ENCODE measurements at regions not wholly inside any gene's neighbourhood (a gene's known extent, or its start where the extent isn't known, plus 50 kb on each side); places are given as distances from the start of the nearest gene placed in this dataset.

DNA sequence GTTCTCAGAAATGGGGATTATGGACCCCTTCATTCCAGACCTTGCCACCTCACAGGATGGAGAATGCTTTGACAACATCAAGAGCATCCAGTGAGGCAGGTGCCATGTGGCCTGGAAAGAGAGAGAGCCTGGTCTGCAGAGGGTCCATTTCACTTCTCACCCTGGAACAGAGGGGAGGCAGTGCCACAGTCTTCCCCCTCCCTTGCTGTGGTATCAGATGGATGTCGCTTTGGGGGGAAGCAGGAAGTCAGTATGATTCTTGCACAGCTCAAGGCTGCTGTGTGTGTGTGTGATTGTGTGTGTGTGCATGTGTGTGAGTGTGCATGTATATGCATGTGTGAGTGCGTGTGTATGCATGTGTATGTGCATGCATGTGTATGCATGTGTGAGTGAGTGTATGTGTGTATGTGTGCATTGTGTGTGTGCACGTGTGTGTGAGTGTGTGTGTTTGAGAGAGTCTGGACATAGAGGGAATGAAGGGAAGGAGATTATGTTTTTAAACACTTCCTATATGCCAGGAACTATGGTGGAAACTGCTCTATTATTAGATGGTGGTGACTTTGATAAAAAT is 328.6 kb upstream of the CLNK start:
- Mint-ChIP-seq H3K27me3 (peaks cover 5% of the 10 kb centered on the region), H3K4me3 (ENCODE audit: low read depth) (no peak overlapping the region), H3K36me3 (ENCODE audit: insufficient read depth) (no peaks in the 10 kb centered on the region), H3K4me1 (ENCODE audit: low read depth) (peaks cover 2% of the 10 kb centered on the region), H3K9me3 (ENCODE audit: low read depth) (peaks cover 2% of the 10 kb centered on the region), H3K27ac (no peak overlapping the region)
- DNase-seq (ENCODE audit: low spot score, unreplicated experiment) = no peak
- TF ChIP-seq, protein P1, sequence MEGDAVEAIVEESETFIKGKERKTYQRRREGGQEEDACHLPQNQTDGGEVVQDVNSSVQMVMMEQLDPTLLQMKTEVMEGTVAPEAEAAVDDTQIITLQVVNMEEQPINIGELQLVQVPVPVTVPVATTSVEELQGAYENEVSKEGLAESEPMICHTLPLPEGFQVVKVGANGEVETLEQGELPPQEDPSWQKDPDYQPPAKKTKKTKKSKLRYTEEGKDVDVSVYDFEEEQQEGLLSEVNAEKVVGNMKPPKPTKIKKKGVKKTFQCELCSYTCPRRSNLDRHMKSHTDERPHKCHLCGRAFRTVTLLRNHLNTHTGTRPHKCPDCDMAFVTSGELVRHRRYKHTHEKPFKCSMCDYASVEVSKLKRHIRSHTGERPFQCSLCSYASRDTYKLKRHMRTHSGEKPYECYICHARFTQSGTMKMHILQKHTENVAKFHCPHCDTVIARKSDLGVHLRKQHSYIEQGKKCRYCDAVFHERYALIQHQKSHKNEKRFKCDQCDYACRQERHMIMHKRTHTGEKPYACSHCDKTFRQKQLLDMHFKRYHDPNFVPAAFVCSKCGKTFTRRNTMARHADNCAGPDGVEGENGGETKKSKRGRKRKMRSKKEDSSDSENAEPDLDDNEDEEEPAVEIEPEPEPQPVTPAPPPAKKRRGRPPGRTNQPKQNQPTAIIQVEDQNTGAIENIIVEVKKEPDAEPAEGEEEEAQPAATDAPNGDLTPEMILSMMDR (IDR thresholded peaks at IDR 0.05; ENCODE audit: unreplicated experiment) = no peak

DNA sequence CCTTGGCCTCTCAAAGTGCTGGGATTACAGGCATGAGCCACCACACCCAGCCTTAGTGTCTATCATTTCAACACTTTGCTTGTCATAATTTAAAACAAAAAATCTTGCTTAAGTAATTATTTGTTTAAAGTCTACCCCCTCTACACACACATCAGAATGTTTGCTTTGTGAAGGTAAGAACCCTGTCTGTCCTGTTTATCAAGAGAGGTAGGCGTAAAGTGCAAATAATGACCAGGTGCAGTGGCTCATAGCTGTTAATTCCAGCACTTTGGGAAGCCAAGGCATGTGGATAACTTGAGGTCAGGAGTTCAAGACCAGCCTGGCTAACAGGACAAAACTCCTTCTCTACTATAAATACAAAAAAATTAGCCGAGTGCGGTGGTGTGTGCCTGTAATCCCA is 326.7 kb upstream of the CLNK start:
- H3K27ac Mint-ChIP-seq = no peak overlapping the region
- H3K36me3 Mint-ChIP-seq (ENCODE audit: insufficient read depth) = no peaks in the 10 kb centered on the region
- TF ChIP-seq, protein P1 (IDR thresholded peaks at IDR 0.05; ENCODE audit: unreplicated experiment) = no peak
- H3K4me3 Mint-ChIP-seq (ENCODE audit: low read depth) = no peak overlapping the region
- peaks cover 5% of the 10 kb centered on the region for H3K9me3 Mint-ChIP-seq (ENCODE audit: low read depth)
- no peak for DNase-seq (ENCODE audit: low spot score, unreplicated experiment)
- H3K27me3 Mint-ChIP-seq = peaks cover 5% of the 10 kb centered on the region
- H3K4me1 Mint-ChIP-seq (ENCODE audit: low read depth) = peaks cover 2% of the 10 kb centered on the region

DNA sequence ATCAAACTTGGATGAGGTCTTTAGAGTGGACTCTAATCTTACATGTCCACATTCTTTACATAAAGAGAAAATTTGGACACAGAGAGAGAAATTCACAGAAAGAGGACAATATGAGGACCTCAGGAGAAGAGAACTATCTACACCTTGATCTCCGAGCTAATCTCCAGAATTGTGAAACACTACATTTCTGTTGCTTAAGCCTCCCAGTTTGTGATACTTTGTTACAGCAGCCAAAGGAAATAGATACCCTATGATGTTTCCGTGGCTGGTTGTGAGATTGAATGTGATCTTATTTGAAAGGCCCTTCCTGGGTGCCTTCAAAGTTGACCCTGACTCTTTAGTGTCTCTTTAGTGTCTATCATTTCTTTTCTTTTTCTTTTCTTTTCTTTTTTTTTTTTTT is 326.1 kb upstream of the CLNK start:
- no peaks in the 10 kb centered on the region for H3K36me3 Mint-ChIP-seq (ENCODE audit: insufficient read depth)
- peaks cover 2% of the 10 kb centered on the region for H3K4me1 Mint-ChIP-seq (ENCODE audit: low read depth)
- H3K27me3 Mint-ChIP-seq = peaks cover 5% of the 10 kb centered on the region
- peaks cover 5% of the 10 kb centered on the region for H3K9me3 Mint-ChIP-seq (ENCODE audit: low read depth)
- no peak overlapping the region for H3K27ac Mint-ChIP-seq
- DNase-seq (ENCODE audit: low spot score, unreplicated experiment) = no peak
- no peak overlapping the region for H3K4me3 Mint-ChIP-seq (ENCODE audit: low read depth)
- TF ChIP-seq, protein P1 (IDR thresholded peaks at IDR 0.05; ENCODE audit: unreplicated experiment) = no peak

DNA sequence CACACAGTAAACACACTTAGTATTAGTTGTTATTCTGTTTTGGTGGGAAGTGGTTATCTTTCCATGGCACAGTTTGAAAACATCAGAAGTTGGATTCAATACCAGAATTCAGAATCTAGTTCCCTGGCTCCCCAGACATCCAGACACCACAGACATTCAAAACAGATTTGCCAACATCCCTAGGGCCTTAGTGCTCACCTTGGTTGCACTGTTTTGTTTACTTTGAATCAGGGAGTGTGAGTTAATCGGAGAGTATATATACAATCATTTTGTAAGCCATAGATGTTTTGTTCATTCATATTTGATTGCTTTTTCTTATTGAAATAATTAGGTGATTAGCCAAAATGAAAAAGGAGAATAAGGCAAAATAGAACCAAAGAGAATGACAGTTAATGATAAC is 324.7 kb upstream of the CLNK start:
- peaks cover 2% of the 10 kb centered on the region for H3K4me1 Mint-ChIP-seq (ENCODE audit: low read depth)
- no peak for DNase-seq (ENCODE audit: low spot score, unreplicated experiment)
- no peaks in the 10 kb centered on the region for H3K36me3 Mint-ChIP-seq (ENCODE audit: insufficient read depth)
- peaks cover 9% of the 10 kb centered on the region for H3K27me3 Mint-ChIP-seq
- peaks cover 5% of the 10 kb centered on the region for H3K9me3 Mint-ChIP-seq (ENCODE audit: low read depth)
- H3K4me3 Mint-ChIP-seq (ENCODE audit: low read depth) = no peak overlapping the region
- H3K27ac Mint-ChIP-seq = no peak overlapping the region
- TF ChIP-seq, protein P1 (IDR thresholded peaks at IDR 0.05; ENCODE audit: unreplicated experiment) = no peak

DNA sequence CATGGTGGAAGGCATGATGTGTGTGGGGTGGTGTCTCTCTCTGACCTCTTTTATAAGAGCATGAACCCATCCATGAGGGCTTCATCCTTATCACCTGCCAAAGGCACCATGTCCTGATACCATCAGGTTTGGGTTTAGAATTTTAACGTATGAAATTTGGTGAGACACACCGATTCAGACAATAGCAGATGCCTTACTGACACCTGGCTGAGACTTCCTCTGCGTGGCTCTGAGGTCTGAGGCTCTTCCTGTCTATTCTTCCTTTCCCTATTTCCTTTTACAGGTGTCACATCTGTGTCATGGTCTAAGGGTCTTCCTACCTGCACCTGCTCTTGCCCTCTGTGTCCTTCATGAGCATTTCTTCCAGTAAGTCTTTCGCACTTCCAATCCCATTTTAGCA is 320.7 kb upstream of the CLNK start:
- TF ChIP-seq, protein P1 (IDR thresholded peaks at IDR 0.05; ENCODE audit: unreplicated experiment) = no peak
- Mint-ChIP-seq H3K4me3 (ENCODE audit: low read depth) (no peak overlapping the region), H3K27ac (no peak overlapping the region), H3K36me3 (ENCODE audit: insufficient read depth) (no peaks in the 10 kb centered on the region), H3K9me3 (ENCODE audit: low read depth) (peaks cover 5% of the 10 kb centered on the region), H3K4me1 (ENCODE audit: low read depth) (peaks cover 4% of the 10 kb centered on the region), H3K27me3 (peaks cover 4% of the 10 kb centered on the region)
- DNase-seq (ENCODE audit: low spot score, unreplicated experiment) = no peak

All from progenitor cell of endocrine pancreas (in vitro differentiated cells).